ENCODE measurements at regions not wholly inside any gene's neighbourhood (a gene's known extent, or its start where the extent isn't known, plus 50 kb on each side); places are given as distances from the start of the nearest gene placed in this dataset.

DNA sequence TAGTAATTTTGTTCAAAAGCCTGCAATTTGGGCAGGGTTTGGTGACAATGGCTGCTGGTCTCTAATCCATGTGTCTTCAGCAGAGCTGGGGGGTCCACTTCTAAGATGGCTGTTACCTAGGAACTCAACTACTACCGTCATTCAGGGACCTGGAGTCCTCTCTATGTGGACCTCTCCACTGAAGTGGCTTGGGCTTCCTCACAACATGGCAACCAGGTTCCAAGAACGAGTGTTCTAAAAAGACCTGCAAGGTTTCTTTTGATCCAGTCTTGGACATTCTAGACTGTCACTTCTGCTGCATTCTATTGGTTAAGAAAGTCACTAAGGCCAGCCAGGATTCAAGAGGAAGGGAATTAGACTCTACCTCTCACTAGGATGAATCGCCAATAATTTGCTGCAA lies 387.0 kb downstream of the NXPE2 start:
- no peak for TF ChIP-seq EZH2phosphoT487 (conservative IDR thresholded peaks at IDR 0.05; ENCODE audit: low read length)
- no peak for TF ChIP-seq CTCF (IDR thresholded peaks at IDR 0.05; ENCODE audit: insufficient read depth, low read length, poor library complexity, severe bottlenecking)

Measured in SU-DHL-6 (cell line).